Stromal cell of bone marrow (primary cell): ENCODE measurements at regions not wholly inside any gene's neighbourhood (a gene's known extent, or its start where the extent isn't known, plus 50 kb on each side); places are given as distances from the start of the nearest gene placed in this dataset.

Source experiments
- DNase-seq: peaks from one replicate; pipeline ENCODE4 v3.0.0-alpha.2; 2012; ENCODE audit warnings: low read depth

GRCh38 chrX:51798701-51799100 is 55.5 kb downstream of the GSPT2 start:
- no peak for DNase-seq

- DNase-seq, result peak; percentile 19
Measured at GRCh38 chrX:51802917-51803688, 59.9 kb downstream of the GSPT2 start.

- DNase-seq, result no peak
Measured at GRCh38 chrX:51803833-51804232, 60.6 kb downstream of the GSPT2 start.

GRCh38 chrX:51804741-51805140 is 61.5 kb downstream of the GSPT2 start:
- no peak for DNase-seq

- no peak for DNase-seq
Measured at GRCh38 chrX:51813886-51814460, 70.7 kb downstream of the GSPT2 start.

- no peak for DNase-seq
Measured at GRCh38 chrX:51824061-51824460, 69.4 kb upstream of the MAGED1 start.

GRCh38 chrX:51825436-51825835 is 68.0 kb upstream of the MAGED1 start:
- no peak for DNase-seq

- DNase-seq, result no peak
Measured at GRCh38 chrX:51834076-51834475, 59.3 kb upstream of the MAGED1 start.

GRCh38 chrX:51836823-51837222 is 56.6 kb upstream of the MAGED1 start:
- no peak for DNase-seq

GRCh38 chrX:51837451-51837850 is 56.0 kb upstream of the MAGED1 start:
- DNase-seq, result no peak

- DNase-seq, result peak; percentile 12
Measured at GRCh38 chrX:51837921-51838320, 55.5 kb upstream of the MAGED1 start.
